ENCODE measurements at regions not wholly inside any gene's neighbourhood (a gene's known extent, or its start where the extent isn't known, plus 50 kb on each side); places are given as distances from the start of the nearest gene placed in this dataset.

GRCh38 chr12:38998887-38999482, 93.6 kb upstream of the CPNE8 start:
- DNase-seq (ENCODE audit: low spot score), result no peak
- intact Hi-C loops (cut with DNase I), result no loop called here

- DNase-seq (ENCODE audit: low spot score), result no peak
- intact Hi-C loops (cut with DNase I), result no loop called here
These were observed 89.9 kb upstream of the CPNE8 start for GRCh38 chr12:38995249-38995648.

GRCh38 chr12:38985961-38986360, 80.6 kb upstream of the CPNE8 start:
- intact Hi-C loops (cut with DNase I), result no loop called here
- DNase-seq (ENCODE audit: low spot score), result no peak

GRCh38 chr12:38984388-38984787, 79.0 kb upstream of the CPNE8 start:
- no peak for DNase-seq (ENCODE audit: low spot score)
- intact Hi-C loops (cut with DNase I), result no loop called here

GRCh38 chr12:38983117-38983571, 77.8 kb upstream of the CPNE8 start:
- intact Hi-C loops (cut with DNase I), result no loop called here
- no peak for DNase-seq (ENCODE audit: low spot score)

GRCh38 chr12:38977132-38977531, 71.7 kb upstream of the CPNE8 start:
- intact Hi-C loops (cut with DNase I), result no loop called here

GRCh38 chr12:38969706-38970105, 64.3 kb upstream of the CPNE8 start:
- intact Hi-C loops (cut with DNase I), result no loop called here

More at GRCh38 chr12:38977132-38977531, 71.7 kb upstream of the CPNE8 start:
- DNase-seq (ENCODE audit: low spot score), result no peak

GRCh38 chr12:38961683-38962082, 56.3 kb upstream of the CPNE8 start:
- no peak for DNase-seq (ENCODE audit: low spot score)
- intact Hi-C loops (cut with DNase I), result no loop called here

More at GRCh38 chr12:38969706-38970105, 64.3 kb upstream of the CPNE8 start:
- DNase-seq (ENCODE audit: low spot score), result no peak

- DNase-seq (ENCODE audit: low spot score), result no peak
These were observed 55.6 kb upstream of the CPNE8 start for GRCh38 chr12:38961012-38961411.

GRCh38 chr12:38956337-38956736, 50.9 kb upstream of the CPNE8 start:
- intact Hi-C loops (cut with DNase I), result no loop called here
- DNase-seq (ENCODE audit: low spot score), result no peak

More at GRCh38 chr12:38961012-38961411, 55.6 kb upstream of the CPNE8 start:
- intact Hi-C loops (cut with DNase I), result no loop called here

All from cardiac septum (tissue), 1 donor.